Smooth muscle cell of the brain vasculature (primary cell): ENCODE measurements at regions not wholly inside any gene's neighbourhood (a gene's known extent, or its start where the extent isn't known, plus 50 kb on each side); places are given as distances from the start of the nearest gene placed in this dataset.

Experiments
- DNase-seq: peaks from one replicate; pipeline ENCODE4 v3.0.0-alpha.2; 2012; ENCODE audit warnings: low read depth, low spot score

DNA sequence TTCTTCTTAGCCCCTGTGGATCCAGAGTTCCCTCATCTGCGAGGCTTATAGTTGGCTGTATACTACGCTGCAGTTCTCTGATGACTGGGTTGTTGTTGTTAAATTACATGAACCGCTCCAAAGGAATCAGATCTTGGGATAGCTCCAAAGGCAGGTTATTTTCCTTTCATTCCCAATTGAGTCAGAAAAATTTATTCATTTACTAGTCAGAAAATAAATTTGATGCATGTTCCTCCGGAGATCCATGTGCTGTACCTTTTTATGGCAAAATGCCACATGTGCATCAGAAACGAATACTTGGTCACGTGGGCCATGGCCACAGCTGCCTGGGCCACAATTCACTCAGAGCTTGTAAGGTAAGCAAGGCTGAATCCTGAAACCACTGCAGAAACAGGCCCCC is 304.0 kb downstream of the NR2F1-AS1 start:
- no peak for DNase-seq

DNA sequence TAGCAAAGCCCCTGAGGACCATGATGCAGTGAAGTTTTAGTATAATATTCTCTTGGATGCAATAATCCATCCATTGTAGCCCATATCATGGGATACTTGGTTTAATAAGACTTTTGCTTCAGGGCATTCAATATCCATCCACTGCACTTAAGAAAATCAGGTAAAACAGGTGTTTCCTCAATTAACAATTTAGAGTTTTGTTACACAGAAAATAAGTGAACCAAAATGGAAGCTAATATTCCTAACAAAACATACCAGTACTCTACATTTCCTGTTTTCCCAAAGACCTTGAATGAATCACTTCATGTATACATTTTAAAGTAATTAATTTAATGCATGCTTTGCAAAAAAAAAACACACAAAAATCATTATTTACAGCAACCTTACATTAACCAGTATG is 305.6 kb downstream of the NR2F1-AS1 start:
- no peak for DNase-seq

DNA sequence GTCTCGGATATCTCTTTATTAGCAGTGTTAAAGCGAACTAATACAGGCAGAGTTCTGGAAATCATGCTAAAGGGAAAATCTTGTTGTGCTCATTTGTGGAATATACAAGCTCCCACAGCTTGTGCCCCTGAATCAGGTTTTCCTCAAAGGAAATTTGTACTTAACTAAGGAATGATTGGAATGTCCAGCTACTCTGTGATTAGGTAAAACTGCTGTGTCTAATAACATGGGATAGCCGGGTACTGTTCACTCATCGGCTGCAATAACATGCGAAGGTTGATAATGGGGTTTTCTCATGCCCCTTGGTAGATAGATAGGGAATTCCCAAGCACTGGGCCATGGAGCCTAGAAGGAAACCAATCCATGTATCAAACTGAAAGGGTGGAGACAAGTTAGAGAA is 306.7 kb downstream of the NR2F1-AS1 start:
- no peak for DNase-seq

DNA sequence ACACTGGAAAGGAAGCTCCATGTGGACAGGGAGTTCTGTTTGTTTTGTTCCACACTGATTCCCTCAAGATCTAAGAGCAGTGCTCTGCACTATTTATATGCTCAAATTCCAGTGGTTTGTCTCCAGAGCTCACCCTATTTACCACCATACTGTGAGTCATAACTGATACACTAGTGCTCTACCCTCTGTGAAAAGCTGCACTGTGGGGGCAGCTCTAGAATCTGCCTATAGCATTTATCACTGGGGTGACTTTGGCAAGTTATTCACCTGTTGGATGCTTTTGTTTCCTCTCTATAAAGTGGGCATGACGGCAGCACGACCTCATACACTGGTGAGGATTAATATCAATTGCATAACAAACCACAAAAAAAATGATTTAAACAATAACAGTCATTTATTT is 307.8 kb downstream of the NR2F1-AS1 start:
- DNase-seq = no peak

DNA sequence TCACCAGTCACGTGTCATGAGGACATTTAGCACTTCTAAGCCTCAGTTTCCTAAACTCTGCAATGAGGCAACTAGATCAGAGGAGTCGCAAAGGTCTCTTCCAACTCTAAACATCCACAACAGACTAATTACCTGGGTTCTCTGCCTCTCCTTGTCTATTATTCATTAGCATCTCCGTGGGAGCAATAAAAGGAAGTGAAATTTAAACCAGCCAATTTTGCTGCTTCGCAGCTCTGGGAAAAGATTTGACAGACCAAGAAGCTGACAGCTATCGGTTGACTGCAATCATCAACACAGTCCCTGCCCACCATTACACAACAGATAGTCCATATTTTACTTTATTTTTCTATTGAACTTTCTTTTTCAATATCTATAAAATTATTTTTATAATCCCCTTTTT is 308.9 kb downstream of the NR2F1-AS1 start:
- no peak for DNase-seq

DNA sequence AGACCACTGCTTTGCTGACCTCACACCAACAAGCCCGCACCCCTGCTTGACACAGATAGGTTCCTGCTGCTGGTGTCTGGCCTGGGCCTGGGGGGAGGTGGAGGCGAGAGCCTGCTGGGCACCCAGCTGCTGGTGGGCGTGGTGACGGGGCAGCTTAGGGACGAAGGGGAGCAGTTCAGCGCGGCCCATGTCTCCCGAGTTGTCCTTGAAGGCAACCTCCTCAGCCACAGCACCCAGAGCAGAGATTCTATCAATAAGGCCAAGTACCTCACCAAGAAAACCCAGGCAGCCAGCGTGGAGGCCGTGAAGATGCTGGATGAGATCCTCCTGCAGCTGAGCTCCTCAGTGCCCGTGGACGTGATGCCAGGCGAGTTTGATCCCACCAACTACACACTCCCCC is 313.3 kb downstream of the NR2F1-AS1 start:
- DNase-seq = no peak

DNA sequence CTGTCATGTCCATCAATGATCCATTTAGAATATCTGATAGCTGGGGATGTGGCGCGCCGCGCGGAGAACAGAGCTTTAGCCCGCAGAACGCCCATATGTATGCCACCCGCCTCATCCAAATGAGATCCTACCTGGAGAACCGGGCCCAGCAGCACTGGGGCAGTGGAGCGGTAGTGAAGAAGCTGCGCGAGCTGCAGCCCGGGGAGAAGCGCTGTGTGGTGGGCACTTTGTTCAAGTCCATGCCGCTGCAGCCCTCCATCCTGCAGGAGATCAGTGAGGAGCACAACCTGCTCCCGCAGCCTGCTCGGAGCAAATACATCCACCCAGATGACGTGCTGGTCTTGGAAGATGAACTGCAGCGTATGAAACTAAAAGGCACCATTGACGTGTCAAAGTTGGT is 313.7 kb downstream of the NR2F1-AS1 start:
- no peak for DNase-seq

DNA sequence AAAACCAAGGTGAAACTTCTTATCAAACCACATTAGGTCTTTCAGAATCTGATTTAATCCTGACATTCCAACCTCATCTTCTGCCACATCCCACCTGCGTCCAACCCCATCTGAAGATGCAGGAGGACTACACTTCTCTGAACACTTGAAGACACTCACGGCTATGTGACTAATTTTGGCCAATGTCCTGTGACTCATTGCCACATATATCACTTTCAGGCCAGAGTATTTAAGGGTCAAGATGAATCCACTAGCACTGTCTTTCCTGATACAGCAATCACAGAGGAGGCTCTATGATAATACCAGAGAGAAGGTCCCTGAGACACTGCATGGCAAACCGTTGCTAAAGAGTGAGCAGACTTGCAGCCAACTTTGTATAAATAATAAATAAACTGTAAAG is 323.4 kb downstream of the NR2F1-AS1 start:
- no peak for DNase-seq

DNA sequence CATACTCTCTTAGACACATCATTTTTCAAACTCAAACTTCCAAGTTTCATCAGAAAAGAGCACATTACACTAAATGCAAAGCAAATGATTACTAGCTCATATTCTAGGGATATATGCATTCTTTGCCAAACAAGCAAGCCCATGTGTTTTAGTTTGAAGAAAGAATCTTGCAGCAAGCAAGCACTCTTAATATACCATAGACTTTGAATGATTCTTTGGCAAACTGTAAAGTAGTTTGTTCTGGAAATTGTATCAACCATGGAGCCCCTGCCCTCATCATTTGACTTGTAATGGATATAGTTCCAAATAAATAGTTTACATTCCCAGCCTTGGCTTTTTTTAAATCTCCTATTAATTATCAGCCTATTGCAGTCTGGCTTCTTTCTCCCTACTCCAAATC is 325.2 kb downstream of the NR2F1-AS1 start:
- no peak for DNase-seq

DNA sequence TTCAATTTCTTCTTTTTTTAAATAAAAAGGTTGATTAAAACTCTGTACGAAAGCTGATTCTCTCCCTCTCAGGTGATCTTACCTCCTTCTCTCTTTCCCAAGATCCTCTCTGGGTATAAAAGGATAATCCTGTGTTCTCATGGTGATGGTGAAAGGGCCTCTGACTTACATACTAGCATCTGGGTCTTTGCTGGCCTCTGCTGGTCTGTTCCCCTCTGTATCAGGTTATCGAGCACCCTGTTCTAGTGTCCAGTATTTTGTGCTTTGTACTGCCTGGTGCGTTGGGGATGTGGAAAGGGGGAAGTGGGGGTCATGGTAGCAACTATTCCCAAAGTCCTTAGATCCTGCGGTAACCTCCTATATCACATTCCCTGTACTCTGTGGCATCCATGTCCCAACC is 328.9 kb downstream of the NR2F1-AS1 start:
- no peak for DNase-seq

DNA sequence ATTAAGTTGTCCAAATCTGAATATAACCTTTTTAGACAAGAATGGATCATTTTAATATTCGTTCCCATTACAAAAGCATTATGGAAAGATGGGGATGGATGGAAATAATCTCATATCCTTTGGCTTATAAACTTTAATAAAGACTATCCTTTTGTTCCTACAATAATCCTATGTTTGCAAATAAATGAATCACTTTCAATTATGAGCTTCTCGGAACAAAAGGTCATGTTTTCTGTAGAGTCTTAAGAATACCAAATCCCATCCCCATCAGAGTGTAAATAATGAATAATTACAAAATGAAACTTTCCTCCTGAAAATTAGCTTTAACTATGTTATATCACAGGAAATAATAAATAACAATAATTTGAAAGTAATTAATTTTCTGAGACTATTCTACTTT is 329.7 kb downstream of the NR2F1-AS1 start:
- no peak for DNase-seq

DNA sequence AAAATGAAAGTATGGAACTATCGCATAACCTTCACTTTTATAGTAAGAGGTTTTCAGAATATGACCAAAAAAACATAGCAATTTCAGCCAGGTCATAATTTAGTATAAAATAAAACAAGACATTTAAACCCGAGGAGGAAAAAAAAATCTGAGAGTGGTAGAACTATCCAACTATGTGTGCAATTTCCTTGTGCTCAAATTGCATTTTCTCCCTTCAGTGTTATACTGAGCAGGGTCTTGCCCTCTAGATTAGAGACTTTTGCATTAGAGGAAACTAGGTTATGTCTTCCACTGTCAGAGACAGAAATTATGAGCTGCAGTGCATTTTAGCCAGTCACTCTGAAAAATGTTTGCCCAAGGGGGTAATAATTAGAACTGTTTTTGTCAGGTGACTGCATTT is 330.6 kb downstream of the NR2F1-AS1 start:
- no peak for DNase-seq

DNA sequence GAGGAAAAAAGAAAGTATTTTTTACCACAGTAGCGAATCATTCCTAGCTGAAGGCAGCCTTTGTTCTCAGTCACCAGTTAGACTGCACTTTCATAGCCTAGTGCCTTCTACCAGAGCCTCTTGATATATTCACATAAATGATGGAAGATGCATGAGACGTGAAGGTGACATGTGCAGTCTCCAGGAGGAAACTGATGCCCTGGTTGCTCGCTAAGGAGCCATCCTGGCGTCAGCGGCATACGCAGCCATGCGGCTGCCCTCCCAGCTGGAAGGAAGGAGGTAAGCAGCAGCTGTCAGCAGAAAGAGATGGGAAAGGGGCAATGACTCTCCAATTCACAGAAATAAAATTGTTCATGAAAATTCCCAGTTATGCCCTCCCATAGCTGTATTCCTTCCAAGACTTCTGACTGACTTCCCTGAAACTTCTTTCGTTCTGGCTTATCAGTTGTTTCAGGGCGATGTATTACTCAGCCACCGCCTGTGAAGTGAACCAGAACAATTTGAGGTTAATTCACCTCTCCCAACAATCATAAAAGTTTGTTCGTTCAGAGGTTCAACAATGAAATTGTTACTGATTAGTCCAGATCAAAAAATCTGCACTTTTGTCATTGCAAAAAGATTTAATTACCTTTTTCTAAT is 331.2 kb downstream of the NR2F1-AS1 start:
- no peak for DNase-seq

DNA sequence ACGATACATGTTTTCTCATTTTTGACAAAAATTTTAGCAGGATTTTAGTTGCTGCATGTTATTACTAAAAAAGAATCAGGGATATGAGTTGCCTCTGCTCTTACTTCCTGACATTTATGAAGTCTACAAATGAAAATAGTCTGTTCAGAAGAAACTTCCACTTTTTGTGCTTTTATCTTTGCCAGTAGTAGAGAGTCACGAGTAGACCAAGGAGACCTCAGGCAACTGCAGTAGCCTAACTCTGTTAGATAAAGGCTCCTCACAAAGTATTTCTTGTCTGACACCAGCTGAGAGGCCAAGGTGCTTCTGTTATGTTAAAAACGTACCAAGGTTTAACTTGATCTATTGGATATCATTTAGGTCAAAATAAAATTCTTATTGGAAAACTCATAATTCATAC is 333.9 kb downstream of the NR2F1-AS1 start:
- no peak for DNase-seq

DNA sequence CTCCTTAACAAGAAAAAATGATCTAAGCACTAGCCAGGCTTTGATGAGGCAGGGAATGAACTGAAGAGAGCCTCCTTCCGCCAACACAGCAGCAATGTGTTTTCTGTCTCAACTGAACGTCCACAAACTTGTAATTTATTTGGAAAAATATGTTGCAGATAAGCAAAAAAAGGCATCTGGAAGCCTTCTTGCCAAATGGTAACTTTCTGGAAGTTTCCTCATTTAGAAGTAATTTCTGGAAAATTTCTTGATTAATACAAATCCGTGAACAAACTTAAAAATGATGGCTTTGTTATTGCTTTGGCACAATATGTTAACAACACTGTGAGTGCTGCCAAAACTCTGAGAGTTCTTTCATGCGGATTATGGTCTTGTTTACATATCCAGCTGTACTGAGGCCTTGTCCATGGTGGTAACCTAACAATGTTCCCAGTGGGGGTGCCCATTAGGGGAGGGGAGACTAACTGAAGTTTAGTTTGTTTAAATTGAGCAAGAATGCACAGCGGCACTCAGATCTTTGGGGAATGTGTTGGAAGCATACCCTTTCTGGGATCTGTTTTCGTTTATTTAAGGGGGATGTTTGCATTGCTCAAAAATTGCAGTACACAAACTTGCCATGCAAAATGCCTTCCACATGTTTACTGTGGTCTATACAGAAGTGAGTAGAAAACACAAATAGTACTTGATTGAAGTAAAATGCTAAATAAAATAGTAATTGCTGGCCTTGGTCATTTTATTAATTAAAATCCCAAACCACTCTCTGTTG is 334.7 kb downstream of the NR2F1-AS1 start:
- DNase-seq = peak; percentile 95

DNA sequence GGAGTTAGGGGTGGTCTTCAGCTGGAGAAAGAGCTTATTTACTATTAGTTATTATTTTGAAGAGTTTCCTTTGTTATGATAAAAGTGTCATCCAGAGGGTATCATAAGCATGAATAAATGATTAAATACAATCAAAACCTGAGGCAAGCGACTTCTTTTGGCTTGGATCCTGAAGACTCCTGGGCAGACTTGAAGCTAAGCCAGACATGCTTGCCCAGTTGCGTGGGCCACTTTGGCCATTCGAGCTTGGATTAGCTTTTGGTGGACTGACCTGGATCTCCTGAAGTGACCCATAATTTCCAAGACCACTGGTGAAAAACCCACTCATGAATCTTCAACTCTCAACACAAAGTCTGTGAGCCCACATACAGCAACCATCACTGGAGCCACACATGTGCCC is 335.8 kb downstream of the NR2F1-AS1 start:
- DNase-seq = no peak

DNA sequence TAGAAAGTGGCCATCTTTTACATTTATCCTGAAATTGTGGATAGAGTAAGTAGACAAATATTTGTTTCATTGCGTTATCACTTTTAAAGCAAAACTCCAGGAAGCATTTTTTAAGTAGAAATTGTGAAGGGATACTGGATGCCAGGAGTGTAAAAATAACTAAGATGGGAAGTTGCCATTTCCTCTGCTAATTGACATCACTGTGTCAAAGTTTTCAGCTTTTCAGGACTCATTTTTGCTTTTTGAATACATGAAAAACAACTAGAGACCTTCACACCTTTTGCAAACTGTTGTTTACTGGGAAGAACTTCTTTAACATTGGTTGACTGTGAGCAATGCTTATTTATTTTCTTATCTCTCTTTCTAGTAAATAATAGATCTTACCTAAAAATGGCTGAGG is 337.5 kb downstream of the NR2F1-AS1 start:
- DNase-seq = no peak

DNA sequence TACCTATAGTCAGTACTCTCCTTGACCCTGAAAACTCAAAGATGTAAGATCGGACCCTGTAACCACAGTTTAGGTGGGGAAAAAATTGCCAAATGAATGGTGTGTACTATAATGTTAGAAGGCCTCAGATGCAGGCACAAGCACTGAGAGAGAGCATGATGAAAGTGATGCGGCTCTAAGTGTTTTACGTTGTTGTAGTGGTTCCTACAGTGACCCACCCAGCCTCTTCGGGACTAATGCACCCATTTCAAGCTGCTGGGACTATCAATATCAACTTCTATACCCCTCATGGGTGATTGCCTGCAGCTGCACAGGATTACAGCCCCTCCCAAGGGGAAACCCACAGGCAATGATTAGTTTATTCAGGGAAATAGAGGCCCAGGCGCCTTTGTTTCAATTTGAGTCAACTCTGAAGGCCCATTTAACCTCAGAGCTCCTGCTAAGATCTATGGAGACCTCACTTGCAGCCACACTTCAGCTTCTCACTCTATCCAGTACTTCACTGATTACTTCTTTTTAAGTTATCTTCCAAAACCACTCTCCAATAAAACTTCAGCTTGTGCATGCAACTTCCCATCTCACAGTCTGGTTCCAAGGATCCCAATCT is 340.7 kb downstream of the NR2F1-AS1 start:
- DNase-seq = no peak

DNA sequence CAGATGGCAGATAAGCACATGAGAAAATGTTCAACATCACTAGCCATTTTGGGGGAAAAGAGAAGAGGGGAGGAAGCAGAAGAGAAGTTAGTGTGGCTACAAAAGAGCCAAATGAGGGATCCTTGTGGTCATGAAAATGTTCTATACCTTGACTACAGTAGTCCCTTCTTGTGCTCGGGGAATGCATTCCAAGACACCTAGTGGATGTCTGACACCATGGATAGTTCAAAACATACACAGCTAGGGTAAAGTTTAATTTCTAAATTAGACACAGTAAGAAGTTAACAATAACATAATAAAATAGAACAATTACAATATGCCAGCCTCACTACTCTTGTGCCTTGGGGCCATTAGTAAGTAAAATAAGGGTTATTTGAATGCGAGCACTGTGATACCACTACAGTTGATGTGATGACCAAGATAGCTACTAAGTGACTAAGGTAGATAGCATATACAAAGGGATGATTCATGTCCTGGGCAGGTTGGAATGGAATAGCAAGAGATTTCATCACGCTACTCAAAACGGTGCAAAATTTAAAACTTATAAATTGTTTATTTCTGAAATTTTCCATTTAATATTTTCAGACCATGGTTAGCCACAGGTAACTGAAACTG is 344.1 kb downstream of the NR2F1-AS1 start:
- DNase-seq = no peak

DNA sequence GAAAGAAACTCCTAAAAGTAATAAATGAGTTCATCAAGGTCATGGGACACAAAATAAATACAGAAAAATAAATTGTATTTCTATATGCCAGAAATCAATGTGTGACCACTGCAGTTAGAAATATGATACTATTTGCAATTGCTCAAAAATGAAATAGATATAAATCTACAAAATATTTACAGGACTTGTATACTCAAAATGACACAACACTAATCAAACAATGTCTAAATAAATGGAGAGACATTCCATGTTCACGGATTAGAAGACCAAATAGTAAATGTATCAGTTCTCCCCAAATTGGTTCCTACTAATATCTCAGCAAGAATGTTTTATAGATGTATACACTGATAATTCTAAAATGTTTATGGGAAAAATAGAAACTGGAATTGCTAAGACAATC is 345.3 kb downstream of the NR2F1-AS1 start:
- DNase-seq = no peak

DNA sequence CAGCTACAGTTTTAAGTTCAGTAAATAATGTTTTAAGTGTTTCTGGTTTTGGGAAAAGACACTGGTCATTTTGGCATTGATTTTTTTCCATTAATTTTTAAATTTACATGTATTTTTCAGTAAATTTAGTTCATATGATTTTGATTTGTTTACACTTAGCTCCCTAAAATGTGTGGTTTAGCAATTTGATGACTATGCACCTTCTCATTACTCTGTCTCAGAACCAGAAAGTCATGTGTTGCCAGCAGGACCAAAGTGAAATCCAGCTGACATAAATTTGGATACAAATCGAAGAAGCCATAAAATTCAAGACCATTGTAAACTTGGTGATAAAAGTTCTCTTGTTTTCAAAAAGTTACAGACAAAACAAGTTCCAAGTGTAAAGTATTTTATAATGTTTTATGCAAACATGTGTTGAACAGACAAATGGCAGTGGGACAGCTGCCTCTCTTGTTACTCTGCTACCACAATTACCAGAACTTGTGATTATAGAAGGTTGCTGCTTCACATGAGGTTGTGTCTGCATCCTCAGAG is 354.8 kb downstream of the NR2F1-AS1 start:
- no peak for DNase-seq

DNA sequence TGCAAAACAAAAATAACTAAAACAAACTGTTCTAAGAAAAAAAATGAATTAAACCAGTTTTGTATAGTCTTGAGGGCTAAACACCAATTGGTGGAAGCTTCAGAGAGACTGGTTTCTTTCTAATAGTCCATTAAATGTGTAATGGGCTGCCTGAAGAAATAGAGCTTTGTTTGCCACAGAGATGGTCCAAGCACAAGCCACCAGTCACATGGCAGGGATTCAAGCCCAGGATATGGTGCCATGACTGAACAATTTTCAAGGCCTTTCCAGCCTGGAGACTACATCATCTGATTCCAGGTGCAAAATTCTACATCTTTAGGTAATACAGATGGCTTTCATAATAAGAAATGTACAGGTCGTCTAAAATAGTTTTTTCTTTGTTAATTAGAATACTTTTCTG is 355.3 kb downstream of the NR2F1-AS1 start:
- DNase-seq = no peak
